ENCODE measurements at regions not wholly inside any gene's neighbourhood (a gene's known extent, or its start where the extent isn't known, plus 50 kb on each side); places are given as distances from the start of the nearest gene placed in this dataset.

DNA sequence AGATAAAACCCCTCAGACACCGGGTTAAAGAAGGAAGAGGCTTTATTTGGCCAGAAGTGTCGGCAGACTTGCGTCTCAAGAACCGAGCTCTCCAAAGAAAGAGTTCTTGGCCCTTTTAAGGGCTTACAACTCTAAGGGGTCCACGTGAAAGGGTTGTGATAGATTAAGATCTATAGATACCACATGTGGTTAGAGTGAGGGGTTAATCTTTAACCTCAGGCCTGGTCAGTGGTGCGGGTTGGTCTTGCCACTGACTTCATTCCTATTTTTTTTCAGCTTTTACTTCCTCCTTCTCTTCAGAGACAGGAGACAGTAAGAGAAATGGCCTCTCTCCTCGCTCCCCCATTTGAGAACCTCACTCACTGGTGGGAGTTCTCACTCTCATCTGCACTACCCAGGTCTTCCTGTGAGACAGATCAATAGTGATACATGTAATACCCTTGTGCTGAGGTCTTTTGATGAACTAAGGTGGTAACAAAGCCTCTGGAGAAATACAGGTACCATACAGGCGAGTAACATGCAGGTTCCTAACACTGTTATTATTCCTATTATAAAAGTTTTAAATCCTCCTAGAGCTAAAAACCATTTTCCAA is 52.4 kb upstream of the COX7C start (continued):
- TF ChIP-seq, protein P1, sequence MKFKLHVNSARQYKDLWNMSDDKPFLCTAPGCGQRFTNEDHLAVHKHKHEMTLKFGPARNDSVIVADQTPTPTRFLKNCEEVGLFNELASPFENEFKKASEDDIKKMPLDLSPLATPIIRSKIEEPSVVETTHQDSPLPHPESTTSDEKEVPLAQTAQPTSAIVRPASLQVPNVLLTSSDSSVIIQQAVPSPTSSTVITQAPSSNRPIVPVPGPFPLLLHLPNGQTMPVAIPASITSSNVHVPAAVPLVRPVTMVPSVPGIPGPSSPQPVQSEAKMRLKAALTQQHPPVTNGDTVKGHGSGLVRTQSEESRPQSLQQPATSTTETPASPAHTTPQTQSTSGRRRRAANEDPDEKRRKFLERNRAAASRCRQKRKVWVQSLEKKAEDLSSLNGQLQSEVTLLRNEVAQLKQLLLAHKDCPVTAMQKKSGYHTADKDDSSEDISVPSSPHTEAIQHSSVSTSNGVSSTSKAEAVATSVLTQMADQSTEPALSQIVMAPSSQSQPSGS (IDR thresholded peaks at IDR 0.05; ENCODE audit: low read length), result no peak

Measured in H1 (cell line).